GM06990 (cell line): ENCODE measurements at regions not wholly inside any gene's neighbourhood (a gene's known extent, or its start where the extent isn't known, plus 50 kb on each side); places are given as distances from the start of the nearest gene placed in this dataset.
"Not testable (repeated sequence)": the region's sequence is repeated elsewhere in the genome, so short reads cannot be mapped to it uniquely, and the experiment has no call there.

Experiments used
- DNase-seq: peaks from one replicate; pipeline ENCODE4 v3.0.0-alpha.2; 2011; ENCODE audit not compliant: insufficient read length; ENCODE audit errors: extremely low read depth
- H3K27me3 ChIP-seq: replicated peaks from 2 replicates; pipeline ENCODE4 v1.6.0; 2011; ENCODE audit warnings: low read length; ENCODE audit not compliant: control insufficient read depth, insufficient read depth
- H3K36me3 ChIP-seq: 2 replicates; pipeline ENCODE4 v1.5.1; 2011; ENCODE audit warnings: low read length; ENCODE audit not compliant: control insufficient read depth, insufficient read depth
- H3K4me3 ChIP-seq: replicated peaks from 2 replicates; pipeline ENCODE4 v1.5.1; 2011; ENCODE audit warnings: low read depth, mild to moderate bottlenecking, control low read depth, low read length
- CTCF ChIP-seq: IDR thresholded peaks from 2 replicates; pipeline ENCODE4 v1.5.1; 2011; ENCODE audit warnings: low read length, control low read depth, mild to moderate bottlenecking, inconsistent platforms; ENCODE audit not compliant: insufficient read depth, poor library complexity, severe bottlenecking

- no peak for DNase-seq
- no peak for TF ChIP-seq CTCF
- Histone ChIP-seq H3K27me3 (no peaks in the 10 kb centered on the region), H3K4me3 (no peak overlapping the region), H3K36me3 (no peaks in the 10 kb centered on the region)
These were observed 218.3 kb upstream of the SLC39A10 start for GRCh38 chr2:195438692-195439091.

- Histone ChIP-seq H3K27me3 (no peaks in the 10 kb centered on the region), H3K36me3 (no peaks in the 10 kb centered on the region), H3K4me3 (no peak overlapping the region)
- no peak for TF ChIP-seq CTCF
- no peak for DNase-seq
These were observed 219.5 kb upstream of the SLC39A10 start for GRCh38 chr2:195437521-195437920.

GRCh38 chr2:195434346-195434745, 222.7 kb upstream of the SLC39A10 start:
- no peak for DNase-seq
- Histone ChIP-seq H3K36me3 (no peaks in the 10 kb centered on the region), H3K4me3 (no peak overlapping the region), H3K27me3 (no peaks in the 10 kb centered on the region)
- no peak for TF ChIP-seq CTCF

- not testable (repeated sequence) for H3K27me3 ChIP-seq, H3K4me3 ChIP-seq, DNase-seq, H3K36me3 ChIP-seq
These were observed 223.3 kb upstream of the SLC39A10 start for GRCh38 chr2:195433729-195434128.

- Histone ChIP-seq H3K4me3 (no peak overlapping the region), H3K36me3 (no peaks in the 10 kb centered on the region), H3K27me3 (no peaks in the 10 kb centered on the region)
- DNase-seq: no peak
- TF ChIP-seq CTCF: no peak
These were observed 228.4 kb upstream of the SLC39A10 start for GRCh38 chr2:195428673-195429072.

- Histone ChIP-seq H3K27me3 (no peaks in the 10 kb centered on the region), H3K36me3 (no peaks in the 10 kb centered on the region), H3K4me3 (no peak overlapping the region)
- no peak for TF ChIP-seq CTCF
- no peak for DNase-seq
These were observed 231.7 kb upstream of the SLC39A10 start for GRCh38 chr2:195425328-195425727.

- no peak for TF ChIP-seq CTCF
These were observed 238.0 kb upstream of the SLC39A10 start for GRCh38 chr2:195419033-195419432.

More at GRCh38 chr2:195419033-195419432, 238.0 kb upstream of the SLC39A10 start:
- Histone ChIP-seq H3K4me3 (no peak overlapping the region), H3K27me3 (no peaks in the 10 kb centered on the region), H3K36me3 (no peaks in the 10 kb centered on the region)
- DNase-seq: no peak
